BE2C (cell line): ENCODE measurements at regions not wholly inside any gene's neighbourhood (a gene's known extent, or its start where the extent isn't known, plus 50 kb on each side); places are given as distances from the start of the nearest gene placed in this dataset.

ENCODE experiments used
- DNase-seq: peaks from one replicate; pipeline ENCODE4 v3.0.0-alpha.2; 2020
- H3K27me3 ChIP-seq: fragments of 250-450 bp; sonication (Bioruptor Pico); 2 replicates; pipeline ENCODE4 v1.5.1; 2020; ENCODE audit warnings: mild to moderate bottlenecking
- H3K36me3 ChIP-seq: fragments of 250-450 bp; sonication (Bioruptor Pico); 2 replicates; pipeline ENCODE4 v1.5.1; 2020; ENCODE audit warnings: mild to moderate bottlenecking
- H3K4me1 ChIP-seq: fragments of 250-450 bp; sonication (Bioruptor Pico); 2 replicates; pipeline ENCODE4 v1.5.1; 2020
- H3K4me3 ChIP-seq: 2 replicates; pipeline ENCODE4 v1.5.1; 2011; ENCODE audit warnings: low read depth, low read length
- H3K9me3 ChIP-seq: fragments of 250-450 bp; sonication (Bioruptor Pico); 2 replicates; pipeline ENCODE4 v1.5.1; 2020
- TF ChIP-seq, protein P1 (sequence below): IDR thresholded peaks from 2 replicates; pipeline ENCODE4 v1.5.1; 2012; ENCODE audit warnings: mild to moderate bottlenecking, low read depth, low read length

GRCh38 chr2:100744184-100744583 lies 75.8 kb upstream of the NPAS2 start:
- DNase-seq: no peak
- Histone ChIP-seq H3K27me3 (no peaks in the 10 kb centered on the region), H3K4me1 (no peaks in the 10 kb centered on the region), H3K4me3 (no peak overlapping the region), H3K36me3 (no peaks in the 10 kb centered on the region), H3K9me3 (no peaks in the 10 kb centered on the region)
- TF ChIP-seq, protein P1, sequence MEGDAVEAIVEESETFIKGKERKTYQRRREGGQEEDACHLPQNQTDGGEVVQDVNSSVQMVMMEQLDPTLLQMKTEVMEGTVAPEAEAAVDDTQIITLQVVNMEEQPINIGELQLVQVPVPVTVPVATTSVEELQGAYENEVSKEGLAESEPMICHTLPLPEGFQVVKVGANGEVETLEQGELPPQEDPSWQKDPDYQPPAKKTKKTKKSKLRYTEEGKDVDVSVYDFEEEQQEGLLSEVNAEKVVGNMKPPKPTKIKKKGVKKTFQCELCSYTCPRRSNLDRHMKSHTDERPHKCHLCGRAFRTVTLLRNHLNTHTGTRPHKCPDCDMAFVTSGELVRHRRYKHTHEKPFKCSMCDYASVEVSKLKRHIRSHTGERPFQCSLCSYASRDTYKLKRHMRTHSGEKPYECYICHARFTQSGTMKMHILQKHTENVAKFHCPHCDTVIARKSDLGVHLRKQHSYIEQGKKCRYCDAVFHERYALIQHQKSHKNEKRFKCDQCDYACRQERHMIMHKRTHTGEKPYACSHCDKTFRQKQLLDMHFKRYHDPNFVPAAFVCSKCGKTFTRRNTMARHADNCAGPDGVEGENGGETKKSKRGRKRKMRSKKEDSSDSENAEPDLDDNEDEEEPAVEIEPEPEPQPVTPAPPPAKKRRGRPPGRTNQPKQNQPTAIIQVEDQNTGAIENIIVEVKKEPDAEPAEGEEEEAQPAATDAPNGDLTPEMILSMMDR: no peak

- Histone ChIP-seq H3K4me1 (no peaks in the 10 kb centered on the region), H3K9me3 (no peaks in the 10 kb centered on the region)
These were observed 75.3 kb upstream of the NPAS2 start for GRCh38 chr2:100744589-100744988.

DNA sequence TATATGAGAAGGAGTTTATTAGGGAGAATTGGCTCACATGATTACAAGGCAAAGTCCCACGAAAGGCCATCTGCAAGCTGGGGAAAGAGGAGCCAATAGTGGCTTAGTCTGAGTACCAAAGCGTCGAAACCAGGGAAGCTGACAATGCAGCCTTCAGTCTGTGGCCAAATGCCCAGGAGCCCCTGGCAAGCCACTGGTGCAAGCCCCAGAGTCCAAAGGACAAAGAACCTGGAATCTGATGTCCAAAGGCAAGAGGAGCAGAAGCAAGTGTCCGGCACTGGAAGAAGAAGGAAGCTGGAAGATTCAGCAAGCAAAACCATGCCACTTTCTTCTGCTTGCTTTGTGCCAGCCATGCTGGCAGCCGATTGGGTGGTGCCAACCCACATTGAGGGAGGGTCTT lies 74.3 kb upstream of the NPAS2 start:
- H3K36me3 ChIP-seq: no peaks in the 10 kb centered on the region
- no peaks in the 10 kb centered on the region for H3K4me1 ChIP-seq
- no peaks in the 10 kb centered on the region for H3K27me3 ChIP-seq
- H3K9me3 ChIP-seq: no peaks in the 10 kb centered on the region
- no peak overlapping the region for H3K4me3 ChIP-seq
- TF ChIP-seq, protein P1: no peak
- DNase-seq: no peak

More at GRCh38 chr2:100744589-100744988, 75.3 kb upstream of the NPAS2 start:
- no peaks in the 10 kb centered on the region for H3K36me3 ChIP-seq
- H3K27me3 ChIP-seq: no peaks in the 10 kb centered on the region
- H3K4me3 ChIP-seq: no peak overlapping the region
- TF ChIP-seq, protein P1: no peak
- no peak for DNase-seq

GRCh38 chr2:100747551-100747950 lies 72.4 kb upstream of the NPAS2 start:
- TF ChIP-seq, protein P1: no peak
- H3K4me3 ChIP-seq: no peak overlapping the region
- no peak for DNase-seq
- H3K9me3 ChIP-seq: no peaks in the 10 kb centered on the region
- no peaks in the 10 kb centered on the region for H3K36me3 ChIP-seq
- no peaks in the 10 kb centered on the region for H3K4me1 ChIP-seq
- no peaks in the 10 kb centered on the region for H3K27me3 ChIP-seq

GRCh38 chr2:100747996-100748615 lies 71.8 kb upstream of the NPAS2 start:
- Histone ChIP-seq H3K4me3 (no peak overlapping the region), H3K36me3 (no peaks in the 10 kb centered on the region), H3K4me1 (no peaks in the 10 kb centered on the region), H3K9me3 (no peaks in the 10 kb centered on the region), H3K27me3 (no peaks in the 10 kb centered on the region)
- TF ChIP-seq, protein P1: no peak
- DNase-seq: no peak

DNA sequence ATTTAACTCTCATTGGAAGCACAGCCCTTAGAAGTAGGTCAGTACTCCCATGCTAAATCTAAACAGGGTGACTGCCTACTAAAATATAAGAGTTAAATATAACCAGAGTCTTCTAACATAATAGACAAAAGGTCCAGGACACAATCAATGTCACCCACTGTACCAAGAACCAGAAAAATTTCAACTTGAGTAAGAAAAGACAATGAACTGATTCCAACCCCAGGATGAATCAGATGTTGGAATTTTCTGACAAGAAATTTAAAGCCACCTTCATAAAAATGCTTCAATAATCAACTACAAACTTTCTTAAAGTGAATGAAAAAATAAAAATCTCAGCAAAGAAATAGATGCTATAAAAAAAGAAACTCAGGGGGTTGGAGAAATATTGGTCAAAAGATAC lies 71.3 kb upstream of the NPAS2 start:
- H3K27me3 ChIP-seq: no peaks in the 10 kb centered on the region
- H3K9me3 ChIP-seq: no peaks in the 10 kb centered on the region
- no peak for DNase-seq
- no peaks in the 10 kb centered on the region for H3K36me3 ChIP-seq
- H3K4me1 ChIP-seq: no peaks in the 10 kb centered on the region
- H3K4me3 ChIP-seq: no peak overlapping the region
- TF ChIP-seq, protein P1: no peak
